HG02885 (cell line): ENCODE measurements at regions not wholly inside any gene's neighbourhood (a gene's known extent, or its start where the extent isn't known, plus 50 kb on each side); places are given as distances from the start of the nearest gene placed in this dataset.

Experiments
- ATAC-seq: cut with Tn5 transposase; IDR thresholded peaks from one replicate; pipeline ENCODE4 v1.9.1; 2021; ENCODE audit warnings: mild to moderate bottlenecking; ENCODE audit not compliant: unreplicated experiment, poor library complexity

DNA sequence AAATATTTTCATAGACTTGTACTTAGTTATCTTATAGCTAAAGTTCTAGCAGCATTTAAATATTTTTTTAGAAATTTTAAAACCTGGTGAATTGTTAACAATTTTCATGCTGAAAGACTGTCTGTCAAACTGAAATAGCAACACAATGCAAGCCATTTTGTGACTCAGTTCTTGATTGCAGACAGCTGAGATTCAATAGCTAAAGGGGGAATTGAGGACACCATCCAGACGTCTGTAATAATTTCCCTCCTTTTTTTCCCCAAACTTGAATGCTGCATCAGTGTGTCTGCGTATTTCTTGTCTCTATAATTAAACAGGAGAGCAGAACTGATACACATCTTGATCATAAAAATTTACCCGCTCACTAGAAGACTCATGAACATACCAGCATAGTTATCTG is 468.3 kb downstream of the GBE1 start:
- no peak for ATAC-seq

- no peak for ATAC-seq
Measured at GRCh38 chr3:81291586-81291985, 469.9 kb downstream of the GBE1 start.

DNA sequence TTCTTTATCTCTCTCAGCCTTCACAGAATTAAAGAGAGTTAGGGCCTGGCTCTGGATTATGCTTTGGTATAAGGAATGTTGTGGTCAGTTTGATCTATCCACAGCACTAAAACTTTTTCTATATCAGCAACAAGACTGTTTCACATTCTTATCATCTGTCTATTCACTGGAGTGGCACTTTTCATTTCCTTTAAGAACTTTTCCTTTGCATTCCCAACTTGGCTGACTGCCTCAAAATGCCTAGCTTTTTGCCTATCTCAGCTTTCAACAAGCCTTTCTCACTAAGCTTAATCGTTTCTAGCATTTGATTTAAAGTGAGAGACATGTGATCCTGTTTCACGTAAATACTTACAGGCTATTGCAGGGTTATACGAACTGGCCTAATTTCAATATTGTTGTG is 471.8 kb downstream of the GBE1 start:
- ATAC-seq: no peak

- no peak for ATAC-seq
Measured at GRCh38 chr3:81279481-81280379, 481.7 kb downstream of the GBE1 start.

GRCh38 chr3:81277853-81278252 is 483.6 kb downstream of the GBE1 start:
- ATAC-seq: no peak

GRCh38 chr3:81274671-81275070 is 486.8 kb downstream of the GBE1 start:
- no peak for ATAC-seq

DNA sequence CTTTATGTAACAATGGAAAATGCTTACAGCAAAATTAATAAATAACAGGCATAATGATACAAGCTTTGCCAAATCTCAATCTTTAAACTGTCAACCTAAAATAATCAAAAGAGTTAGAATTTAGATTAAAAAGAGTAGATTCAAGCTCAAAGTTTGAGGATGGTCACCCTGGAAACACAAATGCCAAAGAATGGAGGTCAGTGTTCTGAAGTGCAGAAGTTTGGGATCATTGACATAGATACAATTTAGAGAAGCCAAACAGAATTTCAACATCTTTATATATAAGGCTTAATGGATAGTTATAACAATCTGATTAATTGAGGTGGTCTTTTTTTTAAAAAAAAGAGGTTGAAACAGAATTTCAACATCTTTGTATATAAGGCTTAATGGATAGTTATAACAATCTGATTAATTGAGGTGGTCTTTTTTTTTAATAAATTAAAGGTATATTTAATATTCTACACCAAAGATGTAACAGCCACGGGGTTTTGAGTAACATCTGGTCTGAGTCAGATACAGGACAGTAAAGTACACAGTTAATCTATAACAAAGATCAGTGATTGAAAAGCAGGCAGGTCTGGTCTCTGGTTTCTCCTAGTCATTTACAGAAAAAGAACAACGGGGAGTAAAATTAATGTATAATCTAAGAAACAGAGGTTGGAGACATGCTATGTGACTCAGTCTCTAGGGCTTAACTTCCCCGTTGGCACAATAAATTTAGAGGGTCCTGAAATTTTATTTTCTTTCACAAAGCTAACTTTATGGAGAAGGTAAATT is 490.7 kb downstream of the GBE1 start:
- ATAC-seq: peak; percentile 59

- ATAC-seq: no peak
Measured at GRCh38 chr3:81268526-81268925, 492.9 kb downstream of the GBE1 start.

DNA sequence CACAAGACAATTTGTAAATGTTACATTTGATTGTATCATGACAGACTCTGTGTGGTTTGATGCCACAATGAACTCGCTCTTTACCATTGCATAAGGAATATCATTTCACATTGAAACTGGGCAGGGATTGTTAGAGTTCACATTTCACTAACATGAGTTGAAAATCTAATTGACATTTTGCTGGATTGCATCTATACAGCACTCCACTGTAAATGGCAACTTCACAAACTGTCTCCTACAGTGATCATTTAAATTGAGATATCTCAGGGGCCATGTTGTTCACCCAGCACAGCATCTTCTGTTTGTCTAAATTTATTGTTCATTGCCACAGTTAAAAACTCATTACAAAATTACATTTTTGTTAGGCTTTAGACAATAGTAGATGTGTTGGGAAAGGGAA is 499.4 kb downstream of the GBE1 start:
- ATAC-seq: no peak

DNA sequence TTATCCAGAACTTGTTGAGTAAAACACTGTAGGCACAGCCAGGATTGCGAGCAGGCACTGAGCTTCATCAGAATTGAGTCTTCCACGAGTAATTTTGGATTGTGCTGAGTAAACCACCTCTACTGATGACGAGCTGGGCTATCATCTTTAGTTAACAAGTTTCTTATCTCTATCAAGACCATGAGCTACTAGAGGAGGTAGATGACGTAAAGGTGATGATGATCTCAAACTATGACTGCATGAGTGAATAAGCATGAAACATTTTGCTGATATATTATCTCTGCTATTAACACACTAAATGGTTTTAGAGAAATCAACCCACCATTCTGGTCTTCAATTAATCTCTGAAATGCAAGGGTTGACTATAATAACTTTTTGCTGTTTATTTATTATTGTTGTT is 506.0 kb downstream of the GBE1 start:
- ATAC-seq: no peak

DNA sequence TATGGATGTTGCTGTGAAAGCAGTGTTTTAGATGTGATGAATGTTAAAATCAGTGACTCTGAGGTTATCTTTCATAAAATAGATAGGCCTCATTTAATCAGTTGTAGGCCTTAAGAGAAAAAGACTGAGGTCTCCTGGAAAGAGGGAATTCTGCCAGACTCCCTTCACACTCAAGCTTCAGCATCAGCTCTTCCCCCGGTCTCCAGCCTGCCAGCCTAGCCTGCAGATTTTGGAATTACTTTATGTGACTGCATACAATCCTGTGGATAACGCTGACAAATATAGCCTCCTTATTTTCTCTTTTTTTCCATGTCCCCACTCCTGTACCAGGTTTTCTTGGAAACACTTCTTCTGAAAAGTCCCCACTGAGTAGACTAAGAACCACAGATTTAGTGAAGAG is 510.3 kb downstream of the GBE1 start:
- ATAC-seq: no peak

GRCh38 chr3:81249540-81250029 is 511.9 kb downstream of the GBE1 start:
- no peak for ATAC-seq

- no peak for ATAC-seq
Measured at GRCh38 chr3:81245501-81245900, 515.9 kb downstream of the GBE1 start.

DNA sequence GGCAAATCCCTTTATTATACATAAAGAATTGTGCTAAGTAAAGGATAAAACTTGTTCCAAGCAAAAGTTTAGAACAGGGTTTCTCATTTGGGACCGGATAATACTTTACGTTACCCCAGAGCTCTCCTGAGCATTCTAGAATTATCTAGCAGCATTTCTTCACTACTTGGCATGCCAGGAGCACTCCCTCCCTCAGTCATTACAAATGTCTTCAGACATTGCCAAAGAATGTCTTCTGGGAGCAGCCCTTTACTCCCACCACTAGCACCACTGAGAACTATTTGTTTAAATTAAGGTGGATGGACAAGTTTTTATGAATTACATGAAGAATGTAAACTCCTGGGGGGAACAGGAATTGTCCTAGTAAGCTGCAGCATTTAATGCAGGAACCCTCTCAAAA is 516.4 kb downstream of the GBE1 start:
- no peak for ATAC-seq

GRCh38 chr3:81244231-81244630 is 517.2 kb downstream of the GBE1 start:
- no peak for ATAC-seq

DNA sequence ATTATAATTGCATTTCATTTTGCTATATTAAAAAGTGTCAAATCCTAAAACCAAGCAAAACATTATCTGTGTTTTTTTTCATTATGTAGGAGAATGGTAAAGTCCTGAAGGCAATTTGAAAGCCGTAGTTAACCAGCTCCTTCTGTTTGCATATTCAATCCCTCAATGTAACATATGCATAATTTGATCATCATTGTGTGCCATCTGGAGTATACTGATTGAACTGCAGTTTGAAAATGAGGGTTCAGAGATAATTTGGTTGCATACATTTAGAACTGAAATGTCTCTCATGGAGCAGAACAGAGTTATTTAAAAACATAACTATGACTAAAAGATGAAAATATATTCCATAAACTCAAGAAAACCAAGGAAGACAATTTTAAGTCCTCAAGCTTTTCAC is 518.6 kb downstream of the GBE1 start:
- ATAC-seq: no peak

- ATAC-seq: no peak
Measured at GRCh38 chr3:81237181-81237580, 524.3 kb downstream of the GBE1 start.

GRCh38 chr3:81218023-81218422 is 543.4 kb downstream of the GBE1 start:
- ATAC-seq: no peak

DNA sequence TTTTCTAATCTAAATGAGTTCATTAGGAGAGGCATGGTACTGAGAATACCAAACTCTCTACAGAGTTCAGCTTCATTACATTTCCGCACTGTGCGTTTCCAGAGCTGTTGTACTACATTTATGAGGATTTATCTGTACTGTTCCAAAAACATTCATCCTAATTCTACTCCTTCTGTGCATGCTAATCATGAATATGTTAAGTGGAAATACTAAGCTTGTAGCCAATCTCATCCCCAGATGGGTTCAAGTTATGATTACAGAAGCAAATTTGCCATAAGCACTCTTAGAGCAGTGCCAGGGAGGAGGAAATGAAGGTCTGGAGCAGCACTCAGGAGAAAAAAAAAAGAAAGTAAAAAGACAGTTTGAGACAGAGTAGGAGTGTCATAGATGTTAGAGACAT is 544.3 kb downstream of the GBE1 start:
- ATAC-seq: no peak

DNA sequence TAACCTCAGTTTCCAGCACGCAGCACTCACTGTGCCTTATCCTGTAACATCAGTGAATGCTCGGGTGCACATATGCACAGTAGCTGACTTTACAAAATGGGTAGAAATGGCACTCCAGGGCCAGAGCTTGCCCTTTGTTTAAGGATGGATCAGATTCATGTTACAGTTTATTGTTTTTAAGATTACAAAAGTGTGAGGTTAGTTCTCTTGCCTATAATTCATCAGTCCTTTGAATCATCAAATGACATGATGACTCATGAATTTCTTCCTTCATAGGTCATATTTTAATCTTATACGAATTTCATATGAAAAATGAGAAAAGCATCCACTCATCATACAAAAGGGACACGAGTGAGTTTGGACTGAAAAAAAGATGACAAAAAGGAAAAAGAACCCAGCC is 545.3 kb downstream of the GBE1 start:
- ATAC-seq: no peak

DNA sequence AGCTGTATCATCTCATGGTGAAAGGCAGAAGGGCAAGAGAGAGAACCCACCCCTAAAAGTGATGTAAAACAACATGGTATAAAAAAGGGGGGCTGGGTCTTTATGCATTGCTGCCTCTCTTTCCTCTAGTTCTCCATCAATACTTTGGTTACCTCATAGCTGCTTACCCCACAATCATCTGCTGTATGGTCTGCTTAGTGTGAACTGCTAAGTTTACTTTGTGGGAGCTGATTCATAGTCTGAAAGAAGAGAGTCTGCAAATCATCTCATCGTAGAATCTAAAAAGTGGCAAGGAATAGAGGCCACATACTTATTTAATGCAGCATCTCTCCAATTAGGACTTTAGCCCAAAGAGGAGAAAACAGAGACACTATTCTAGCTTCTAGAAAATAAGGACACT is 546.8 kb downstream of the GBE1 start:
- no peak for ATAC-seq
